GM18870 (cell line): ENCODE measurements at regions not wholly inside any gene's neighbourhood (a gene's known extent, or its start where the extent isn't known, plus 50 kb on each side); places are given as distances from the start of the nearest gene placed in this dataset.
"Not testable (repeated sequence)": the region's sequence is repeated elsewhere in the genome, so short reads cannot be mapped to it uniquely, and the experiment has no call there.

Experiments used
- ATAC-seq: cut with Tn5 transposase; IDR thresholded peaks from one replicate; pipeline ENCODE4 v1.9.1; 2021; ENCODE audit warnings: moderate library complexity; ENCODE audit not compliant: unreplicated experiment

GRCh38 chr7:159210581-159211235 is 66.0 kb upstream of the VIPR2 start:
- no peak for ATAC-seq

DNA sequence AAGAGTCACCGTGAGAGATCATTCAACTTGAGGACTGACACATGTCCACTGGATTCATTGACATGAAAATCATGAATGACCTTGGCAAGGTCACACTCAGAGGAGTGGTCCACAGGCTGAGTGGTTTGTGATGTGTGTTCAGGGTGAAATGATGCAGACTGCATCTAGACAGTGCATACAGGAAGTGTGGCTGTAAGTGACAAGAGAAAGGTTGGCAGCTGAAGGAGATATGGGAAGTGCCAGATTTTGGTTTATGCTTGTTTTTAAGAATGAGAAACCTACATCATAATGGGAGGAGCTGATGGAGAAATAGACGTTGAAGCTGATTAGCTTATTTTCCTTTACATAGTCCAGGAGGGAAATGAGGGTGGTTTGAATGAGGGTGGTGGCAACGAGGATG is 64.8 kb upstream of the VIPR2 start:
- ATAC-seq: no peak

- no peak for ATAC-seq
Observed at GRCh38 chr7:159207951-159208350, 63.3 kb upstream of the VIPR2 start.

- no peak for ATAC-seq
Observed at GRCh38 chr7:159207393-159207792, 62.7 kb upstream of the VIPR2 start.

DNA sequence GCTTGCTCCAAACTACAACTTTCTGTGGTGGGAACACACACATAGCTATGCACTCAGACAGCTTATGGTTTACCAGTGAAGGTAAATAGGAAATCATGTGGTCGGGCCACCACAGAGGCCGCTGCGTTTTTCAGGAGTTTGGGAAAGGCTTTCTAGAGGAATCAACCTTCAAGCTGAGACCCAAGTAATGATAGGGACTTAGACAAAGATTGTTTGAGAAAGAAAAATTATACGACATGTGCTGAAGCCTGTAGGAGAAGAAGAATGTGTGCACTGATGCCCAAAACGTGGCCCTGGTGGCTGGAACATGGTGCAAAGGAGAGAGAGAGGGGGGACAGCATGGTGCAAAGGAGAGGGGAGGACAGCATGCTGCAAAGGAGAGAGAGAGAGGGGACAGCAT is 61.2 kb upstream of the VIPR2 start:
- ATAC-seq: no peak

GRCh38 chr7:159204664-159205063 is 60.0 kb upstream of the VIPR2 start:
- ATAC-seq: no peak

GRCh38 chr7:159203253-159203652 is 58.6 kb upstream of the VIPR2 start:
- ATAC-seq: not testable (repeated sequence)

DNA sequence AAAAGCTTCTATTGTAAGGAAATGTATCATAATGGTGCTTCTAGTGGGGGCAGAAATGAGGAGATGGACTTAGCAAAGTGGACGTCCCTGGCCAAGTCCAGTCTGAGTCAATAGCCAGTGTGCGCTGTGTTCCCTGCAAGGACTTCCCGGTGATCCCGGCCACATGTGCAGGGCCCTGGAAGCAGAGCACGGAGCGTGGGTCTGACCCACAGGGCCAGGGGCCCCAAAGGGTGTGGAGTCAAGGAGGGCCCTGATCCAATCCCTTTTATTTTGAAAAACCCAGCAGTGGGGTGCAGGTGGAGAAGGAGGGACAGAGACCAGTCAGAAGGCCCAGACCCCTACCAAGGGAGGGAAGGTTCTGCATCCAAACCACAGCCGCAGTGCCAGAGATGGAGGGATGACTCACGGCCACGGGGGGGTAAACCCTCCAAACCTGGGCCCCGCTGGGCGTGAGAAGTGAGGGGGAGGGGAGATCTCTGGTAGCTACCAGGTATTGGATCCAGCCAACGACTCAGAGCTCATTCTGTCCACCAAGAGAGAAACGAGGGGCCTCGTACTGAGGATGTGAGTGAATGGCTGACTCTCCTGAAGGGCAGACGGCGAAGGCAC is 57.2 kb upstream of the VIPR2 start:
- no peak for ATAC-seq

GRCh38 chr7:159200421-159200820 is 55.8 kb upstream of the VIPR2 start:
- ATAC-seq: no peak

- ATAC-seq: no peak
Observed at GRCh38 chr7:159198016-159198724, 53.5 kb upstream of the VIPR2 start.

DNA sequence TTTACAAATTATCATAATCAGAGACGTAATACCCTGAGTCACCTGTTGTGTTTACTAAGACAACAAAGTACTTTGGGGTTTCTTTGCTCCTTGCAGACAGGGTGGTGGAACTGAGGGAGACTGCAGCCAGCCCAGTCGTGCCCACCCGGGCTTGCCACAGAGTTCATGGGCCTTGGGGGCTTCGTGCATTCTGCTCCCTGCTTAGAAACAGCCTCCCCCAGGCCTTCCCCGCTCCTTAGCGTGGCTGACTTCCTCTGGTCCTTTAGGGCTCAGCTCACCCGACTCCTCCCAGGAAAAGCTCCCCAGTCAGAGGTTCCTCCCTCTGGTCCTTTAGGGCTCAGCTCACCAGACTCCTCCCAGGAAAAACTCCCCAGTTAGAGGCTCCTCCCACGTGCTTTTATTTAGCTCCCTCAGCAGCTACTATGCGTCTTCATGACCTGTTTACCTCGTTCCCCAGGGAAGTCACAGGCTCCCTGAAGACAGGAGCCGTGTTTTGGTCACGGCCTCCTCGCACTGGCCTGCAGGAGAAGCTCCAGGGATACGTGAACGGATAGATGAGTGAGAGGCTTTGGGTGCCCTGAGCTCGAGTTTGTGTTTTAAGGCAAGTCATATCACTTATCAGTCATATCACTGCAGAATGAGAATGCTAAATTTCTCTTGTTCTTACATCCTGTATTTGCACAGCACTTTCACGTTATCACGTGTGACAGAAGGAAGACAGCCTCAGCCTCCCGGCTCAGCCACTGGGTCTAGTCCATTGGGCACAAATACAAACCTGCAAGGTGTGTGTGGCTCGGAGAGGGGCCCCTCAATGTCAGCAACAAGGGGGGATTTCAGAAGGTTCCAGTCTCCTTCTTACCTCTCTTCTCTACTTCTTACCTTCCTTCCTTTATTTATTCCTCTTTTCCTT is 52.7 kb upstream of the VIPR2 start:
- ATAC-seq: peak; percentile 67

DNA sequence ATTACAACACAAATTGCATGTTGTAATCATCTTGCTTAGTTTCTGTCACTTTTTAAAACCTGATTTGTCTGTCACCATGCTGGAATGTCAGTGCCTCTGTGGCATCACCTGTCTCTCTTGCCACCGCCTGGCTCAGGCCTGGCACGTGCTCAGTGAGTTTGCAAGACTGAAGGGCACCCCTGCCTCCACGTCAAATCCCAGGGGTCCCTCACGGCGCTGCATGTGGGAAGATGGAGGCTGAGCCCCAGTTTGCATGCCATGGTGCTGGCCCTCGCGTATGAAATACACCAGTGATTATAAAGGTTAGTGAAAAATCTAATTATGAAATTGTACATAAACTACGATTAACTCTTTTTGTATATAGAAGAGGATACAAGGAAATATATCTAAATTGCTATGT is 51.9 kb upstream of the VIPR2 start:
- ATAC-seq: no peak

DNA sequence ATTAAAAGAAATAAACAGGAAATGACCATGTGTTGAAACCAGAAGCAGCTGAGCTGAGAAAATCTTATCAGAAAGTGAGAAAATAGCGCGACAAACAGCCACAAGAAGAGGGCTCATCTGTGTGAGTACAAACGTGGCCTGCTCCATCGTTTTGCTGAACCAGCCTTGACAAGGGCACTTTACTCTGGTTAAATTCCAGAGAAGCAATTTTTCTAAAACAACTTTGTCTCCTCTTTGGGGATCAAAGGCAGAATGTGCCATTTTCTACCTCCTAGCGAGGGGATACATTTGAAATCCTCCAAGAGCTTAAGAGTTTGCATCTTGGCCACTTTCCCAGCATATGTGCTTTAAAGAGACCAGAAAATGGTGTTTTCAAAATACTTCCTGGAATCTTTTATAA is 51.3 kb upstream of the VIPR2 start:
- ATAC-seq: no peak
